COR-L47 (cell line): ENCODE measurements at regions not wholly inside any gene's neighbourhood (a gene's known extent, or its start where the extent isn't known, plus 50 kb on each side); places are given as distances from the start of the nearest gene placed in this dataset.
"Not testable (repeated sequence)": the region's sequence is repeated elsewhere in the genome, so short reads cannot be mapped to it uniquely, and the experiment has no call there.

Source experiments
- DNase-seq: peaks from one replicate; lab custom pipeline; 2025; lab: John Stamatoyannopoulos, UW

DNA sequence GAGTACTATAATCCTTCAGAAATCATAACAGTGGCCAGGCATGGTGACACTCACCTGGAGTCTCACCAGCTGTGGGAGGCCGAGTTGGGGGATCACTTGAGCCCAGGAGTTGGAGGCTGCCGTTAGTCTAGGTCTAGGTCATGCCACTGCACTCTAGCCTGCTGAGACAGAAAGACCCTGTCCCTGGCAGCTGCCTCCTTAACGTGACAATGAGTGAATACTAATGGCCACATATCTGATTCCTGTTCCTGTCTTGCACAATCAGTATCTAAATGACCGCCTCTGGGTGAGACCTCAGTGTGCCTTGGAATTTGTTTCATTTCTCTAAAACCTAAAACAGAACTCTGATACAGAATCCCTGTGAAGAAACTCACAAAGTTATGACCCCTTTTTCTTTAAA is 131.0 kb upstream of the DAB2 start:
- no peak for DNase-seq

DNA sequence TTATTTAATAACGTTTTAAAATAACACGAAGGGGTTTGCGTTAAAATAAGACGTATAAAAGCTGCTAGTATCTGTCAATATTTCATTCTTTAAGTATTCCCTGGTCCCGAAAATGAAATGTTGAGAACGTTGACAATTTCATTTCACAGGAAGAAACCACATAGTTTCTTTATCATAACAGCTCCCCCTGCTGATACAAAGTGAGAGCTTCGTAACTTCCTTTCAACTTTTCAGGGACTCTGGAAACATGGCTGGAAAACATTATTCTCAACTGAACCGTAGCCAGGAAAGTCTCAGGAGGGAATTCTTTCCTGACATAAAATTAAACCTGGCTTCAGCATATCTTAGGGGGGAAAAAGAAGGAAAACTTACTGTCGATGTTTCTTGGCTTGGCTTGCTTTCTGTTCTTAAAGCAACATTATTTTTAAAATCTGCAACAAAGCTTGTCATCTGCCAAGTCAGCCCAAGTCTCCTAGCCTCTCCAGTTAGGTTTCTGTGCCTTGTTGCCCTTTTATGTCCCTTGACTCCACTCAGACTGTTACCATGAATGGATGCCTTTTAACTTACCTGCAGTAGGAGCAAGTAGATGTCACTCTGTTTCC is 122.9 kb upstream of the DAB2 start:
- no peak for DNase-seq

DNA sequence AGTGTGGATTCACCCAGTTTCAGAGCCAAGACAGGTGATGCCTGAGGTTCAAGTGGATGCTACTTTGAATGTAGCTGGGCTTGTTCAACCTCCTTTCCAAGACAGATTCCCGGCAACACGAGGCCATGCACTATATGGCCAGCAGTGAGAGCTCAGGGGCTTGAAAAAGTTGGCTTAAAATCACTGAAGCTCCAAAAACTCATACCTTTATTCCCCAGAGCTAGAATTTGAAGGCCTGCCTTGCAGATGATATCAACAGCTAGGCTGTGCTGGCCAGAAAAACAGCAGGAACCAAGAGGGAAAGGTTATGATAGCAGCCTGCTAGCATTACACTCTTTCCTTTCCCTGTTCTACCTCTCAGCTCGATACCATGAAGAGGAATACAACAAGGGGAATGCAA is 120.2 kb upstream of the DAB2 start:
- DNase-seq = no peak

DNA sequence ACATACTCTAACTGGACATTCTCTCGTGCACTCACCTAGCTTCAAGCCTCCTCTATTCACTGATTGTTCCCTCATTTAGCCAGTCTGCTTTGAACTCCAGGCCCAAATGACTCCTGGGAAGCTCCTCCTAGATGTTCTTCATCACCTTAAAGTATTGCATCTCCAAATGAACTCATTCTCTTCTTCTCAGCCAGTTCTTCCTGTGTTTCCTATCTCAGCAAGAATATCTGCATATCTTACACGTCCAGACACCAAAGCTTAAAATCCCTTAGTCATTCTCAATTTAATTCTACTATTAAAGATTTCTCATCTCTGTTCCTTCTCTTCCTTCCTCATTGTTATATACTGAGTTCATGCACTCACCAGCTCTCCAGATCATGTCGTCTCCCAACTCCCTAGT is 118.6 kb upstream of the DAB2 start:
- no peak for DNase-seq

DNA sequence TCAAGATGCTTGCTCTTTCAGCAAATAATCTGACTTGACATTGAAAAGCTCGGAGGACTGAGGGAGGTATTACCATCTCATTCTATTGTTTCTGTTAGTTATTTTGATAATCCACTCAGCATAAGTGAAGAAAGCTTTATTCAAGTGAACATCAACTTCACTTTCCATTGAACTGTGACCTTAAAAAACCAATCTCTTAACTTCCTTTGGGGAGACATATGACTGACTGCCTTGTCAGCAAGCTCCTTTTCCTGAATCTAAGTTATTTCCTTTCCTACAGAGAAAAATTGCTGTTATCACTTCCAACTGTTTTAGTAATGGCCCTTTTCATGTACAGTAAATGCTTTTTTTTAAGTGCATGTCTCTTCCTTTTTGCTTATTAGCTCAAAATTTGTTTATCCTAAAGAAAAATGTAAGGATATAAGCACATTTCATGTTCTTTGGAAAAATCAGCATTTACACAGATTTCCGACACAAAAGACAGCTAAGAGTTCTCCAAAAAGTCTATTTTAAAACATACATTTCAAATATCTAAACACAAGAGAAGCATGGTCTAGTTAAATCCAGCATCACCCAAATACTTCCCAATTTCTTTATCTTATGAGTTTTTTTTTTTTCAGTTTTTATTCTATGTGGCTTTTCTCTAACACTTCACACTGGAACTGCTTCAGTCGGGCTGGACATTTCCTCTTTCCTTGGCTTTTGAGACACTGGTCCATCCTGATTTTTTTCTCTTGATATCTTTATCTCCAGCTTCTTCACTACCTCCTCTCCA is 117.9 kb upstream of the DAB2 start:
- no peak for DNase-seq

DNA sequence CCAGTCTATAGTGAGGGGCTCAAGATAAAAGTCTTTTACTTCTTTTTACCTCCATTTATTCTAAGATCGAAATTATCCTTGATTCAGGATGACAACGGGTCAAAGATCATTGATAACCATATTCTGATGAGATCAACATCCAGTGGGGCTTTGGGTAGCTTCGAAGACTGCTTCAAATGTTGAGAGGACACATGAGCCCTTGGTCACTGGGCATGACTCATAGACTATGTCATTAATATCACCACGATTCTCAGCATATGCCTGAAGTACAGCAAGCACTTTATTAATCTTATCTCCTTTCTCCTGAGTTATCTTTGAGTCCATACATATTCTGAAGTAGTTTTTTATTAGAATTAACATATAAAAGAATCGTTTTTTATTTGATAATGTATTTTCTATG is 117.1 kb upstream of the DAB2 start:
- DNase-seq = no peak

DNA sequence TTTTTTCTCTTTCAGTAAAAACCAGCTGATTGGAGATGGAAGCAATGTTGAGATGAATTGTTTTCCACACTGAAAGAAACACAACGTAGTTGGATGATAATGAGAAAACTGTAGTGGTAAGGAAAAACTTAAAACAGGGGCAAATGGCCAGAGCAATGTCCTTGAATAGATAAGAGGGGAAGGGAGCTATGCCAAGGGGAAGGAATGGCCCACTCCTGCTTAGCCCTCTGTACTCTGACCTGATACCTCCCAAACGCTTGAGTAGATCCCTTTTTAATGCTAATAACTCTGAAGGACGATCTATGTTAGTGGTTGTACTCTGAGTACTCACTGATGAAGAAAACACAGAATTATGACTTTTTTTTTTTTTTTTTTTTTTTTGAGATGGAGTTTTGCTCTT is 114.7 kb upstream of the DAB2 start:
- DNase-seq = no peak

DNA sequence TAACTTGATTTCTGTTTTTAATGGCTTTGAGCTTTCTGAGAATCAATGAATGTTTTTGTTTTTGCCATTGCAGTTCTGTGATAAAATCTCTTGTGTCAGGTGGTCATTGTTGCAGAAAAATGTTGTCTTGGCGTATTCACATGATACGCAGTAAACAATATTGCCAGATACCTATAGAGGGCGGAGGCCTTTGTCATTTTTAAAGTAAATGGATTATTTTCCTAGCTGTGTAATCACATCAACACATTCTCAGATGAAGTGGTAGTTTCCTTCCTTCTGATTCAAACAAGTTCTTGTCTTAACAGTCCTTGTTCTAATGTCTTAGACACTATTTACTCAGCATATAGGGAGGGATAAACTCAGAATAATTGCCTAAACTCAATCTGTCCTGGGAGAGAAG is 109.9 kb upstream of the DAB2 start:
- DNase-seq = no peak

DNA sequence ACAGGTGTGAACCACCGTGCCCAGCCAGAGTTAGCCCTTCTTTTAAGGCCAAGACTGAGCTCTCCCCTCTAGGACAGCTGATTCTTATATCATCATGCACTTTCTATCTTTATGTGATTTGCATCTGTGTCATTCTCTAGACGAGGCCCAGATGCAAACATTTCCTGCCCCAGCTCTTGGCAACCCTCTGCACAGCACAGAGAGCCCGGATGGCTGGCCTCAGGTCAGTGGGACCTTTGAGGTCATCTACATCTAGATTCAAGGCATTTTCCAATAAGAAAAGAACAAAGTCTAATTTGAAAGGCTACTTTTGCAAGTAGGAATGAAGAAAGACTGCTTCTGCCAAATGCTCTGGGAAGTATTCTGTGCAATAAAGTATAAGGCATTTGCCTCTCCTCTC is 109.0 kb upstream of the DAB2 start:
- no peak for DNase-seq

DNA sequence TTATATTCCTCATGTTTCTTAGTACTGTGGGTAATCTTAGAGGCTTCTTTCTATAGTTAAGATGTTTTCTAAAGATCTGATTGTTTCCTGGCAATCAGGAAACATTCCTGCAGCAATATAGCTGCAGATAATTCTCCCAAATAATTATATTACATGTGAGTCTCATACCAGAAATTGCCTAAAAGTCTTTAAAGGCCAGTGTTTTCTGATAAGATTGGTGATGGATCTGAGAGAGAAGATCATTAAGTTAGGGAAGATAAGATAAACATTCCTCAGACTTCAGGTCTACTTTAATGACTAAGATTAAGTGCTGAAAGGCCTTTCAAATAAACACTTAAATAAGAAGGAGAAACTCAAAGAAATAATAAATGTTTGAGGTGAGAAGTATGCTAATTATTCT is 107.7 kb upstream of the DAB2 start:
- no peak for DNase-seq

DNA sequence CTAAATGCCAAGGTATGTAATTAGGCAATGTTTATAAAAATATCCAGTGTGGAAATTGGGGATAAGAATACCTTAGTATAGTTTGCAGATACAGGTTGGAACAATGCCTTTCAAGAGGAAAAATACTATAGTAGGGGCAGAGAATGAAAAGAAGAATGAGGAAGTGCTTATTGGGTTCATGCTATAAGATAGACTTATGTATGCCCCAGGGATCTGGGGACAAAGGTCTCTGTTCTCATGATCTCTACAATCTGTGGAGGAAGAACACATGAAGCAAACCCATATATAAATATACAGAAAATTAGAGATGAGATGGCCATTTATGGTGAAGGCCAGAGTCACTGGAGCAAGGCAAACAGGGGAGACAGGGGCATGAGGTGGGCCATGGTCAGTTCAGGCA is 106.5 kb upstream of the DAB2 start:
- no peak for DNase-seq

DNA sequence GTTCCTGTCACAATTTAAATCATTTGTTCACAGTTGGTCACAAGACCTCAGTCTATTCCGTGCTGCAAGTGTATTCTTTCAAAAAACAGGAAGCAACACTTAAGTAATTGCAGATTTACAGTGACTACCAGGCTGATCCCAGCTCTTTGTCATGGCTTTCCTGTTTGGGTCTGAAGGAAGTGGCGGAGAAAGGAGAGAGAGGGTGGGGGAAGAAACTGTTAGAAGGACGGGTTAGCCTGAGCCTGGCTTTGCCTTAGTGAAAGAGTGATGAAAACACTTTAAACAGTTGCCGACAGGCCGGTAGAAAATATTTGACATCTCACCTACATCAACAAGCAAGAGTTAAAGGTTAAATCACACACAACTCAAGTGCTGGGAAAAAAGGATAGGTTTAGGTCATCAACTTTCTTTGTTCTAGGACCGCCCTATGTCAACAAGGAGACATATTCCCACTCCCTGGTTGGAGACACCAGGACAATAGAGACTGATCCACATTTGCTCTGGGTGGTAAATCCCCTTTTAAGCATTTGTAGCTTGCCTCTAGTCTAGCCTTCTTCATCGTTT is 102.2 kb upstream of the DAB2 start:
- no peak for DNase-seq

DNA sequence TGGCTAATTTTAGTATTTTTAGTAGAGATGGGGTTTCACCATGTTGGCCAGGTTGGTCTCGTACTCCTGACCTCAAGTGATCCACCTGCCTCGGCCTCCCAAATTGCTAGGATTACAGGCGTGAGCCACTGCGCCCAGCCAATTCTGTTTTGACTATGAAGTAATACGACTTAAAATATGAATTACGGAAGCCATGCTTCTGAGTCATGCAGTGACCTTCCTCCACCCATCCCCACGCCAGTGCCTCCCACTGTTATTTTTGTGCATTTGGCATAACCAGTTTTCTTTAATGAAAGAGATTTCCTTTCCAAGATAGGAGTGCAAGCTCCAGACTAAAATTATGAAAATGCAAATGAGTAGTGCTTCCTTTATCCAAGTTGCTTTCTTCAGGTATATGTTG is 101.0 kb upstream of the DAB2 start:
- not testable (repeated sequence) for DNase-seq

DNA sequence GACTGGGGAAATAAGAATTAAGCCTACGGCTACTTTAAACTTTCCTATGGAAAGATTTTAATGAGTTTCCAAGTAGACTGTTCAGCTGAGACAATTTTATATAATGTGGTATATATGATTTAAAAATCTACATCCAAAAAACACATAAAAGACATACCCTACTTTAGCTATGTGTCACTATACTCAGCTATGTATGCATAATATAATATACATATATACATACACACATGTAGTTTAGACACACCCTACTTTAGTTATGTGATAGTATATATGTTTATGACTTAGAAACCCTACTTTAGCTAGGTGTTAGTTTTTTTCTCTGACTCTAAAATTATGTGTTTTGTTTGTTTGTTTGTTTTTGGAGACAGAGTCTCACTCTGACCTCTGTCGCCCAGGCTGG is 100.5 kb upstream of the DAB2 start:
- no peak for DNase-seq

DNA sequence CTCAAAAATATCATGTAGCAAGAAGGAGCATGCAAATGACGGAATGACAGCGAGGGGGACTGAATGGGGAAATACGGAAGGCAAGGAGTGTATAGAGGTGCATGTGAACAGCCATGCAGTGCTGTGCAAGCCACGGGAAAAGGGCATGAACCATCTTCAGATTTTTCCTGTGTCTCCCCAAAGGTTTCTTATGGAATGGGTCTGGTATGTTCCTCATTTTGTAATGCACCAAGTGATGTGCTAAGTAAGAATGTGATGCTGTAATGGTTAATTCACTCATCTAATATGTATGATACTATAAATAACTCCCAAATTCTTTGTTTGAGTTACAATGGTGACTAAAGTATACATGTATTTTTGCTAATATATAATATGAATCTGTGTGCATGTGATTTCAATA is 99.0 kb upstream of the DAB2 start:
- DNase-seq = no peak

DNA sequence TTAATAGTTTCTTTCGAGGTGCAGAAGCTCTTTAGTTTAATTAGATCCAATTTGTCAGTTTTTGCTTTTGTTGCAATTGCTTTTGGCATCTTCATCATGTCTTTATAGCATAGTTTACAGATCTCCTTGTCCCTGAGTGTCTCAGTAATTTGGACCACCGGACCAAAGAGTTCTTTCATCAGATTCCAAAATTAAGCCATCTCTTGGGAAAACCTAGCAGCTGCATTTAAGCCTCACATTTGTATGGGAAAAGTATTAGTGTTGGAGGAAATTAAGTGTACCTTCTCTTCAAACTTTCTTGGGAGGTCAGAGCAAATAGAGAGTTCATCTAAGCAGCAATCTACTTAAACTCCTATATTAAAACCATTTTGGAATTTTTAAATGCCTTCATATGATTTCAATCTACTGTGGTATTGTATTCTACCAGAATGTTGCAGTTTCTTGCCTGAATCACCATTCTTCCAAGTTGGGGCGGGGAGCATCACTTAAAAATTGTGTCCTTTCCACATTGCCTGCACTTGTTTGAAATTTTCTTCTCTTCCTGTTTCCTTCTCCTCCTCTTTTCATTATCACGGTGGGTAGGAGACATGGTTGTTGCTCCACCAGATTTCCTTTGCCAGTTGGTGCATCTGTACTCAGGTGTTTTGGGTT is 97.3 kb upstream of the DAB2 start:
- no peak for DNase-seq

DNA sequence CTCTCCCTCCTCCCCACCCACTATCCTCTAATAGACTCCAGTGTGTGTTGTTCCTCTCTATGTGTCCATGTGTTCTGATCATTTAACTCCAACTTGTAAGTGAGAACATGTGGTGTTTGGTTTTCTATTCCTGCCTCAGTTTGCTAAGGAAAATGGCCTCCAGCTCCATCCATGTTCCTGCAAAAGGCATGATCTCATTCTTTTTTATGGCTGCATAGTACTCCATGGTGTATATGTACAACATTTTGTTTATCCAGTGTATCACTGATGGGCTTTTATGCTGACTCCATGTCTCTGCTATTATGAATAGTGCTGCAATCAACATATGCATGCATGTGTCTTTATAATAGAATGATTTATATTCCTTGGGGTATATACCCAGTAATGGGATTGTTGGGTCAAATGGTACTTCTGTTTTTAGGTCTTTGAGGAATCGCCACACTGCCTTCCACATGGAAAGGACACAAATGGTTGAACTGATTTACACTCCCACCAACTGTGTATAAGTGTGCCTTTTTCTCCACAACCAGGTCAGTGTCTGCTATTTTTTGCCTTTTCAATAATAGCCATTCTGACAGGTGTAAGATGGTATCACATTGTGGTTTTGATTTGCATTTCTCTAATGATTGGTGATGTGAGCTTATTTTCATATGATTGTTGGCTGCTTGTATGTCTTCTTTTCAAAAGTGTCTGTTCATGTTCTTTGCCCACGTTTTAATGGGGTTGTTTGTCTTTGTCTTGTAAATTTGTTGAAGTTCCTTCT is 96.5 kb upstream of the DAB2 start:
- no peak for DNase-seq

DNA sequence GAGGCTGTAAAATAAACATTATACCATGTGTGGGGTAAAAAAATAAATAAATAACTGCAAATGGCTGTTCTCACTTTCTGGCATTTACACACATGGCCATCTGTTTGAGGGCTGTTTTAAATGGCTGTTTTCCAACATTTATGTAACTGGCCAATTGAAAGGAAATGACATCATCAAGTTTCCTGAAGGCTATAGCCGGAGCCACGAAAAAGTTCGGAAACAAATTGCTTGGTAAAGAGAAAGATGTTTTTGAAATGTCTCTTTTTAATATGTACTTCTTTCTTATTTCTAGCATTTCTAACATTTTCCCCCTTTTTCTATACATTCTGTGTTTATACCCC is 95.4 kb upstream of the DAB2 start:
- no peak for DNase-seq

DNA sequence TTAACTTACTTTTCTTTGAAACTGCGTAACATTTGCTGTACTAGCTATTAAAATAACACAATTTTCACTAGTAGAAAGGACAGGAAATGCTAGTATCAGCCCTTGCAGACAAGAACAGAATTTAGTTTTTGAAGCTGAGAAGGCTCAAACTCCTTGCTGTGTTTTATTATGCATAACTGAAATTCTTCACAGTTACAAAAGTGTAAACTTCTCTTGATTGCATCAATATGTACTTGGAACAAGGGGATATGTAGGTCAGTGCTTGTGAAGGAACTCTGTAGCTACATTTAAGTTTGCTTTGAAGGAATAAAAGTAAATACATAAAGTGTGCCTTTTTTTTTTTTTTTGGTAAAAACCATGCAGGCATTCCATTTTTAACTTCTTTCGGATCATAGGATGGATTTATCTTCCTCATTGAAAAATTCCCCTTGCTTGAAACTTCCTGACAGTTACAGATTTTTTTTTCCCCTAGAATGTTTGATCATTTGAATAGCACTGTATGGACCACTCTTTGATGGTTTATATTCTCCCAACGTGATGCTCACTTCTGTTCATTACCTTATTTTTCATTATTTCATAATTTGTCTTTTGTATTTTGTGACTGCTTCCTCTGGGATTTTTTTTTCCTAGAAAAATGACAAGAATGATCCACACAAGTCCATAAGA is 94.9 kb upstream of the DAB2 start:
- no peak for DNase-seq

DNA sequence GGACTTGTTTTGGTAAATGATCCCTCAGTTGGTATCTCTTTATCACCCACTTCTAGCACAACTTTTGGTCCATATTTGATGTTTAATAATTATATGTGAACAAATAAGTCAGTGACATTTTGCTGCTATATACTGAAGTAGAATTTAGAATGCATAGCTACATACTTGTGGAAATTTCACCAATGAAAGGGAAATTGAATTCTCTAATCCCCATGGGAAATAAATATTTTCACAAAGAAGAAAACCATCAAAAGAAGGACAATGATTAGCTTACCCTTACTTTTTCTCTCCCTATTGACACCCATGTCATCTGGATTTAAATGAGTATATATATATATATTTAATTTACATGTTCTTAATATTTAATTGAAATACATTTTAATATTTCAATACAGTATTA is 94.3 kb upstream of the DAB2 start:
- DNase-seq = no peak

DNA sequence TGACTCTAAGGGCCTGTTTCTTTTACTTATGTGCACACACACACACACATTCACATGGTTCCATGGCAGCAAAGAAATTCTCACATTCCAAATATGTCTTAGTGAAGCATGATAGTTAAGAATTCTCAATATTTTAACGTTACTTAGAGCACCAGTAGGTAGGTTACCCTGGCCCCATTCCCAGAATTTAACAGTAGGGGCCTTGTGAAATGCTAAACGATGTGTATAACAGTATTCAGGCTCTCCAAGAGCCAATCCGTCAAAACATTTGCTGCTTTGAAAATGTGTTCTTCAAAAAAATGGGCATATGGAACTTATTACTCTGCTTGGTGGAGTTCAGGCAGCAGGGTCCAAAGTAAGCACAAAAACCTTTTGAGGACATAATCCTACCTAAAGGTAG is 93.7 kb upstream of the DAB2 start:
- no peak for DNase-seq

DNA sequence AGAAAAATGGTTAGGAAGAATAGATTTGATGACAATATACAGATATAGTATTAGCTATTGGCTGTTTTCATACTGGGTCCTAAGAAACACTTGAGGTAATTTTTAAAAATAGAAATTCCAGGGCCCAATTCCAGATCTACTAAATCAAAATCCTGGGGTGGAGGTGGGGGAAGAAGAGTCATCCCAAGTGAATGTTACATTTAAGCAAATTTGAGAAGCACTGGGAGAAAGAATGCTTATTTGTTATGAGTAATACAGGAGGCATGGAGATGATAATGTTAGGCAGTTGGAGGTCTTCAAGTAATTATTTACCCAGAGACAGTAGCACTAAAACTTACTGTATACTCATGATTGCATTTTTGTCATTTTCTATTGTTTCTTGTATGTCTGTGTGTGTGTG is 93.0 kb upstream of the DAB2 start:
- no peak for DNase-seq
